ENCODE measurements at regions not wholly inside any gene's neighbourhood (a gene's known extent, or its start where the extent isn't known, plus 50 kb on each side); places are given as distances from the start of the nearest gene placed in this dataset.

DNA sequence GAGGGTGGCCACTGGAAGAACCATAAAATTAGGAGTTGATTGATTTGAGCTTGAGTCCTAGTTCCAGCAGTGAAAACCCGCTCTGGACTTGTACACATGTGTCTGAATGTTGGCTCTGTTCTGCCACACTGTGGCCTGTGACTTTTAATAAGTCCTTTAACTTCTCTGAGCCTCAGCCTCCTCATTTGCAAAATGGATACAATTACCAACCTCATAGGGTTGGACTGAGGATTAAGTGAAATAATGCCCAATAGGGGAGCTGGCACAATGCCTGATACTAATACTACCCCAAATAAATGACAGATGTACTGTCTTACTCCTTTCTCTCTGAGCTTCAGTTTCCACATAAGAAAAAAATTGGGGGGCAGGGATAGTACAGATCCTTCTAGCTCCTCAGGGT, 92.6 kb upstream of the RIPOR2 start:
- TF ChIP-seq RAD21 (IDR thresholded peaks at IDR 0.05) = no peak
- TF ChIP-seq, protein P1, sequence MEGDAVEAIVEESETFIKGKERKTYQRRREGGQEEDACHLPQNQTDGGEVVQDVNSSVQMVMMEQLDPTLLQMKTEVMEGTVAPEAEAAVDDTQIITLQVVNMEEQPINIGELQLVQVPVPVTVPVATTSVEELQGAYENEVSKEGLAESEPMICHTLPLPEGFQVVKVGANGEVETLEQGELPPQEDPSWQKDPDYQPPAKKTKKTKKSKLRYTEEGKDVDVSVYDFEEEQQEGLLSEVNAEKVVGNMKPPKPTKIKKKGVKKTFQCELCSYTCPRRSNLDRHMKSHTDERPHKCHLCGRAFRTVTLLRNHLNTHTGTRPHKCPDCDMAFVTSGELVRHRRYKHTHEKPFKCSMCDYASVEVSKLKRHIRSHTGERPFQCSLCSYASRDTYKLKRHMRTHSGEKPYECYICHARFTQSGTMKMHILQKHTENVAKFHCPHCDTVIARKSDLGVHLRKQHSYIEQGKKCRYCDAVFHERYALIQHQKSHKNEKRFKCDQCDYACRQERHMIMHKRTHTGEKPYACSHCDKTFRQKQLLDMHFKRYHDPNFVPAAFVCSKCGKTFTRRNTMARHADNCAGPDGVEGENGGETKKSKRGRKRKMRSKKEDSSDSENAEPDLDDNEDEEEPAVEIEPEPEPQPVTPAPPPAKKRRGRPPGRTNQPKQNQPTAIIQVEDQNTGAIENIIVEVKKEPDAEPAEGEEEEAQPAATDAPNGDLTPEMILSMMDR (IDR thresholded peaks at IDR 0.05; ENCODE audit: low read depth, low read length, missing input control) = no peak
- TF ChIP-seq, protein P2, sequence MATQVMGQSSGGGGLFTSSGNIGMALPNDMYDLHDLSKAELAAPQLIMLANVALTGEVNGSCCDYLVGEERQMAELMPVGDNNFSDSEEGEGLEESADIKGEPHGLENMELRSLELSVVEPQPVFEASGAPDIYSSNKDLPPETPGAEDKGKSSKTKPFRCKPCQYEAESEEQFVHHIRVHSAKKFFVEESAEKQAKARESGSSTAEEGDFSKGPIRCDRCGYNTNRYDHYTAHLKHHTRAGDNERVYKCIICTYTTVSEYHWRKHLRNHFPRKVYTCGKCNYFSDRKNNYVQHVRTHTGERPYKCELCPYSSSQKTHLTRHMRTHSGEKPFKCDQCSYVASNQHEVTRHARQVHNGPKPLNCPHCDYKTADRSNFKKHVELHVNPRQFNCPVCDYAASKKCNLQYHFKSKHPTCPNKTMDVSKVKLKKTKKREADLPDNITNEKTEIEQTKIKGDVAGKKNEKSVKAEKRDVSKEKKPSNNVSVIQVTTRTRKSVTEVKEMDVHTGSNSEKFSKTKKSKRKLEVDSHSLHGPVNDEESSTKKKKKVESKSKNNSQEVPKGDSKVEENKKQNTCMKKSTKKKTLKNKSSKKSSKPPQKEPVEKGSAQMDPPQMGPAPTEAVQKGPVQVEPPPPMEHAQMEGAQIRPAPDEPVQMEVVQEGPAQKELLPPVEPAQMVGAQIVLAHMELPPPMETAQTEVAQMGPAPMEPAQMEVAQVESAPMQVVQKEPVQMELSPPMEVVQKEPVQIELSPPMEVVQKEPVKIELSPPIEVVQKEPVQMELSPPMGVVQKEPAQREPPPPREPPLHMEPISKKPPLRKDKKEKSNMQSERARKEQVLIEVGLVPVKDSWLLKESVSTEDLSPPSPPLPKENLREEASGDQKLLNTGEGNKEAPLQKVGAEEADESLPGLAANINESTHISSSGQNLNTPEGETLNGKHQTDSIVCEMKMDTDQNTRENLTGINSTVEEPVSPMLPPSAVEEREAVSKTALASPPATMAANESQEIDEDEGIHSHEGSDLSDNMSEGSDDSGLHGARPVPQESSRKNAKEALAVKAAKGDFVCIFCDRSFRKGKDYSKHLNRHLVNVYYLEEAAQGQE (IDR thresholded peaks at IDR 0.05) = no peak
- TF ChIP-seq TAF1 (conservative IDR thresholded peaks at IDR 0.05) = no peak
- TF ChIP-seq GABPA (IDR thresholded peaks at IDR 0.05 in 1 of 2, conservative IDR thresholded peaks at IDR 0.05 in 1 of 2) = no peak
- TF ChIP-seq JUND (IDR thresholded peaks at IDR 0.05) = no peak
- no peak for TF ChIP-seq FOXA1 (IDR thresholded peaks at IDR 0.05)
- TF ChIP-seq, protein P3, sequence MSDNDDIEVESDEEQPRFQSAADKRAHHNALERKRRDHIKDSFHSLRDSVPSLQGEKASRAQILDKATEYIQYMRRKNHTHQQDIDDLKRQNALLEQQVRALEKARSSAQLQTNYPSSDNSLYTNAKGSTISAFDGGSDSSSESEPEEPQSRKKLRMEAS (IDR thresholded peaks at IDR 0.05) = no peak

Measured in liver (tissue), 3 donors.